HepG2 (cell line): ENCODE measurements at regions not wholly inside any gene's neighbourhood (a gene's known extent, or its start where the extent isn't known, plus 50 kb on each side); places are given as distances from the start of the nearest gene placed in this dataset.

Source experiments
- ATAC-seq: fragments of 200-7000 bp; cut with Tn5 transposase; 3 replicates; pipeline ENCODE4 v1.9.1; 2020; ENCODE audit warnings: mild to moderate bottlenecking, moderate library complexity
- BruUV-seq: library from RNA; stranded (reverse); fragments of 400-500 nt; replicated peaks from 2 replicates; lab custom pipeline; 2021; lab: Mats Ljungman, UMichigan
- CTCF ChIA-PET: fragments of 300-600 bp; formaldehyde crosslinking; extraction: SDS; loops from one replicate; lab custom pipeline; 2021; ENCODE audit warnings: low total read pairs, inconsistent platforms, low intra/inter-chr PET ratio; lab: Yijun Ruan, JAX
- POLR2A ChIA-PET: fragments of 350-600 bp; sonication (Branson Sonifier 250); formaldehyde crosslinking; loops from one replicate; lab custom pipeline; 2020; ENCODE audit warnings: antibody characterized with exemption, inconsistent platforms; lab: Yijun Ruan, JAX
- DNase-seq: peaks from one replicate; pipeline ENCODE4 v3.0.0-alpha.2; 2015; ENCODE audit warnings: low spot score
- FAIRE-seq: peaks from 3 replicates; lab custom pipeline; 2011; peaks lifted over from hg19 to GRCh38; lab: Jason Lieb, UNC
- H2AFZ ChIP-seq: one replicate; pipeline ENCODE4 v1.6.1; 2011; ENCODE audit warnings: low read length, inconsistent platforms
- H3K27ac ChIP-seq: fragments of 300-600 bp; 3 replicates; pipeline ENCODE4 v1.8.0; 2011; ENCODE audit warnings: mixed run types, mild to moderate bottlenecking, mixed read lengths, low read length, inconsistent platforms; ENCODE audit not compliant: insufficient read depth; ENCODE audit errors: extremely low read length
- H3K27me3 ChIP-seq, 2 experiments: fragments of 200-600 bp in 1 of 2; 2 replicates in 1 of 2; 3 replicates in 1 of 2; pipeline versions ENCODE4 v1.6.0 to v1.8.0; 2011; ENCODE audit warnings: low read length in 2 of 2, mild to moderate bottlenecking in 2 of 2, moderate library complexity in 2 of 2, inconsistent platforms in 1 of 2; ENCODE audit not compliant: insufficient read depth in 2 of 2, control insufficient read depth in 1 of 2
- H3K36me3 ChIP-seq, 2 experiments: fragments of 200-600 bp in 1 of 2; replicated peaks in 1 of 2; 2 replicates in 1 of 2; 3 replicates in 1 of 2; pipeline versions ENCODE4 v1.5.1 to v1.8.0; 2011; ENCODE audit warnings: low read length in 2 of 2, inconsistent platforms in 1 of 2; ENCODE audit not compliant: insufficient read depth in 2 of 2, control insufficient read depth in 1 of 2
- H3K4me1 ChIP-seq: 2 replicates; pipeline ENCODE4 v1.5.1; 2012; ENCODE audit warnings: low read length, inconsistent platforms; ENCODE audit not compliant: insufficient read depth
- H3K4me2 ChIP-seq: 2 replicates; pipeline ENCODE4 v1.6.0; 2011; ENCODE audit warnings: low read depth, low read length, inconsistent platforms
- H3K4me3 ChIP-seq, 3 experiments: fragments of 200-600 bp in 1 of 3; sonication (generic), shearing (Covaris generic) in 1 of 3; replicated peaks in 1 of 3; 2 replicates each; pipeline ENCODE4 v1.5.1; 2011 to 2016; ENCODE audit warnings: low read length in 3 of 3, inconsistent platforms in 2 of 3, low read depth in 2 of 3, mild to moderate bottlenecking in 2 of 3, control low read depth in 1 of 3, mixed read lengths in 1 of 3; ENCODE audit not compliant: insufficient read depth in 1 of 3
- H3K79me2 ChIP-seq: one replicate; pipeline ENCODE4 v1.6.1; 2011; ENCODE audit warnings: low read length, inconsistent platforms; ENCODE audit not compliant: insufficient read depth
- H3K9ac ChIP-seq: 2 replicates; pipeline ENCODE4 v1.6.0; 2011; ENCODE audit warnings: mild to moderate bottlenecking, low read depth, low read length, inconsistent platforms; ENCODE audit not compliant: insufficient read depth
- H3K9me3 ChIP-seq: 2 replicates; pipeline ENCODE4 v1.5.1; 2012; ENCODE audit warnings: mild to moderate bottlenecking, low read length
- H4K20me1 ChIP-seq: 2 replicates; pipeline ENCODE4 v1.6.0; 2011; ENCODE audit warnings: inconsistent platforms, mild to moderate bottlenecking, low read length, moderate library complexity; ENCODE audit not compliant: insufficient read depth
- ATF7 ChIP-seq, 2 experiments: fragments of 450-650 bp in 1 of 2; sonication (generic) in 1 of 2; formaldehyde crosslinking in 1 of 2; IDR thresholded peaks; 2 replicates each; pipeline versions ENCODE4 v1.4.0 to v1.6.1; 2016 to 2020; ENCODE audit warnings: antibody characterized with exemption in 1 of 2, mild to moderate bottlenecking in 1 of 2, missing genetic modification reagents in 1 of 2
- ELF1 ChIP-seq: sonication (generic); formaldehyde crosslinking; IDR thresholded peaks from 2 replicates; pipeline ENCODE4 v1.4.0; 2020; ENCODE audit warnings: missing genetic modification reagents
- FOXP4 ChIP-seq: sonication (generic); formaldehyde crosslinking; IDR thresholded peaks from 2 replicates; pipeline ENCODE4 v1.4.0; 2020; ENCODE audit warnings: missing genetic modification reagents
- HOXA7 ChIP-seq: sonication (generic); formaldehyde crosslinking; IDR thresholded peaks from 2 replicates; pipeline ENCODE4 v1.8.1; 2022; ENCODE audit warnings: mild to moderate bottlenecking, missing genetic modification reagents, moderate library complexity
- PRDM15 ChIP-seq: sonication (generic); formaldehyde crosslinking; IDR thresholded peaks from 2 replicates; pipeline ENCODE4 v1.4.0; 2020; ENCODE audit warnings: missing genetic modification reagents
- SIX1 ChIP-seq: sonication (generic); formaldehyde crosslinking; IDR thresholded peaks from 2 replicates; pipeline ENCODE4 v1.4.0; 2020; ENCODE audit warnings: missing genetic modification reagents, borderline replicate concordance
- SOX13 ChIP-seq, 3 experiments: fragments of 450-650 bp in 1 of 3; sonication (generic) in 1 of 3; formaldehyde crosslinking in 1 of 3; IDR thresholded peaks in 2 of 3; conservative IDR thresholded peaks in 1 of 3; 2 replicates each; pipeline versions ENCODE4 v1.5.0 to v1.6.1; 2016 to 2020; ENCODE audit warnings: antibody characterized with exemption in 1 of 3, mild to moderate bottlenecking in 1 of 3, missing compliant biosample characterization in 1 of 3, missing genetic modification reagents in 1 of 3, moderate library complexity in 1 of 3
- TCF7L2 ChIP-seq: IDR thresholded peaks from 2 replicates; pipeline ENCODE4 v1.6.1; 2011; ENCODE audit warnings: mild to moderate bottlenecking, low read depth, low read length, moderate library complexity
- ZEB1 ChIP-seq: IDR thresholded peaks from 2 replicates; pipeline ENCODE4 v1.6.1; 2012; ENCODE audit warnings: mild to moderate bottlenecking, low read depth, inconsistent platforms; ENCODE audit not compliant: insufficient replicate concordance
- ZFYVE20 ChIP-seq: sonication (generic); formaldehyde crosslinking; IDR thresholded peaks from 2 replicates; pipeline ENCODE4 v1.8.0; 2023; ENCODE audit warnings: low read depth, mild to moderate bottlenecking, moderate library complexity, missing genetic modification reagents, borderline replicate concordance
- ZNF839 ChIP-seq: sonication (generic); formaldehyde crosslinking; IDR thresholded peaks from 2 replicates; pipeline ENCODE4 v1.4.0; 2020; ENCODE audit warnings: missing genetic modification reagents, mild to moderate bottlenecking, borderline replicate concordance
- WGBS: methylation state at CpG from one replicate; pipeline ENCODE4 v1.1.6; 2017; ENCODE audit warnings: low lambda C conversion rate; 5-methylcytosine and 5-hydroxymethylcytosine counted together
- in situ Hi-C: cut with HindIII; loops from 2 replicates; pipeline ENCODE4 v1.10.0; 2017; ENCODE audit warnings: low pct_unique_long_range_greater_than_20kb; ENCODE audit not compliant: extremely low pct_ligation_motif_present
- intact Hi-C: fragments of 100-400 bp; cut with micrococcal nuclease; formaldehyde crosslinking; loops from one replicate; pipeline ENCODE4 v1.10.0; 2022; ENCODE audit not compliant: unreplicated experiment
- TF ChIP-seq, protein P1 (sequence below): sonication (generic); formaldehyde crosslinking; IDR thresholded peaks from 2 replicates; pipeline ENCODE4 v1.4.0; 2020; ENCODE audit warnings: missing genetic modification reagents
- TF ChIP-seq, protein P2 (sequence below): IDR thresholded peaks from 2 replicates; pipeline ENCODE4 v1.6.1; 2018; ENCODE audit warnings: missing genetic modification reagents, mild to moderate bottlenecking, missing compliant biosample characterization

DNA sequence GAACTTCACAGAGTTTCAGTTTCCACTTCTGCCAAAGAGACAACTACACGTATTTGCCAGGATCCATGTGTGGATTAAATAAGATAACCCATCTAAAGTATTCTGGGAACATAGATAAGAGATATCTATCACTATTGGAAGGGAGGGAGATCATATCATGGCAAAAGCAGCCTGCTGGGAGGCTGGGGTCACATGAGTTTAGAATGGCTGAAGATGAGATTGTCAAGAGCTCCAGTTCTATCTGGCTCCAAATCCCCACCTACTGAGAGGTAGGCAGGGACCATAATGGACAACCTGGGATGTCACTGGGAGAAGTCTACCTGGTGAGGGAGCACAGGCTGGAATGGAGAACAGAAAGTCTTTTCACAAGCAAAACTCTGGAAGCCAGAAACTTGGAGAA lies 192.6 kb upstream of the ST6GAL2 start (continued):
- TF ChIP-seq PRDM15 (CRISPR knock-in tag) (no peak), FOXP4 (CRISPR knock-in tag) (no peak), ELF1 (CRISPR knock-in tag) (no peak)
- TF ChIP-seq, protein P1, sequence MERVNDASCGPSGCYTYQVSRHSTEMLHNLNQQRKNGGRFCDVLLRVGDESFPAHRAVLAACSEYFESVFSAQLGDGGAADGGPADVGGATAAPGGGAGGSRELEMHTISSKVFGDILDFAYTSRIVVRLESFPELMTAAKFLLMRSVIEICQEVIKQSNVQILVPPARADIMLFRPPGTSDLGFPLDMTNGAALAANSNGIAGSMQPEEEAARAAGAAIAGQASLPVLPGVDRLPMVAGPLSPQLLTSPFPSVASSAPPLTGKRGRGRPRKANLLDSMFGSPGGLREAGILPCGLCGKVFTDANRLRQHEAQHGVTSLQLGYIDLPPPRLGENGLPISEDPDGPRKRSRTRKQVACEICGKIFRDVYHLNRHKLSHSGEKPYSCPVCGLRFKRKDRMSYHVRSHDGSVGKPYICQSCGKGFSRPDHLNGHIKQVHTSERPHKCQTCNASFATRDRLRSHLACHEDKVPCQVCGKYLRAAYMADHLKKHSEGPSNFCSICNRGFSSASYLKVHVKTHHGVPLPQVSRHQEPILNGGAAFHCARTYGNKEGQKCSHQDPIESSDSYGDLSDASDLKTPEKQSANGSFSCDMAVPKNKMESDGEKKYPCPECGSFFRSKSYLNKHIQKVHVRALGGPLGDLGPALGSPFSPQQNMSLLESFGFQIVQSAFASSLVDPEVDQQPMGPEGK (CRISPR knock-in tag) = no peak

GRCh38 chr2:107086497-107086896 lies 200.5 kb upstream of the ST6GAL2 start:
- ATAC-seq = no peak
- Histone ChIP-seq H3K4me3 (no peak overlapping the region), H3K4me1 (no peaks in the 10 kb centered on the region), H3K4me2 (no peak overlapping the region), H4K20me1 (no peaks in the 10 kb centered on the region), H3K27ac (no peak overlapping the region), H3K9me3 (no peaks in the 10 kb centered on the region), H3K79me2 (no peaks in the 10 kb centered on the region), H3K36me3 (no peaks in the 10 kb centered on the region), H3K9ac (no peak overlapping the region), H2AFZ (no peak overlapping the region), H3K27me3 (no peaks in the 10 kb centered on the region)
- no peak for DNase-seq
- WGBS = 35% methylated on average over 2 of the region's 2 CpGs
- CTCF ChIA-PET = no interaction called here
- POLR2A ChIA-PET = no interaction called here
- no TSS peak for BruUV-seq
- intact Hi-C loops = no loop called here
- no peak for FAIRE-seq
- in situ Hi-C loops = no loop called here
- TF ChIP-seq HOXA7 (CRISPR knock-in tag) (no peak), ATF7 (IDR thresholded peaks at IDR 0.05) (no peak), ATF7 (CRISPR knock-in tag; IDR thresholded peaks at IDR 0.05) (no peak), SOX13 (IDR thresholded peaks at IDR 0.05) (no peak), SOX13 (CRISPR knock-in tag; conservative IDR thresholded peaks at IDR 0.05 in 1 of 2, IDR thresholded peaks at IDR 0.05 in 1 of 2) (no peak), TCF7L2 (no peak), ZFYVE20 (CRISPR knock-in tag) (no peak), ZNF839 (CRISPR knock-in tag) (no peak), SIX1 (no peak), ZEB1 (no peak)
- TF ChIP-seq, protein P2, sequence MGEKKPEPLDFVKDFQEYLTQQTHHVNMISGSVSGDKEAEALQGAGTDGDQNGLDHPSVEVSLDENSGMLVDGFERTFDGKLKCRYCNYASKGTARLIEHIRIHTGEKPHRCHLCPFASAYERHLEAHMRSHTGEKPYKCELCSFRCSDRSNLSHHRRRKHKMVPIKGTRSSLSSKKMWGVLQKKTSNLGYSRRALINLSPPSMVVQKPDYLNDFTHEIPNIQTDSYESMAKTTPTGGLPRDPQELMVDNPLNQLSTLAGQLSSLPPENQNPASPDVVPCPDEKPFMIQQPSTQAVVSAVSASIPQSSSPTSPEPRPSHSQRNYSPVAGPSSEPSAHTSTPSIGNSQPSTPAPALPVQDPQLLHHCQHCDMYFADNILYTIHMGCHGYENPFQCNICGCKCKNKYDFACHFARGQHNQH = no peak
